Ascending aorta (tissue), 2 donors: ENCODE measurements at regions not wholly inside any gene's neighbourhood (a gene's known extent, or its start where the extent isn't known, plus 50 kb on each side); places are given as distances from the start of the nearest gene placed in this dataset.

Source experiments
- DNase-seq, 2 donors: peaks; one replicate each; pipeline ENCODE4 v3.0.0-alpha.2; 2019; ENCODE audit warnings: low spot score in 2 of 2
- H3K27ac ChIP-seq, 2 donors: fragments of 200-600 bp; sonication (generic); one replicate each; pipeline ENCODE4 v1.5.1; 2016 to 2017; ENCODE audit warnings: mild to moderate bottlenecking in 1 of 2
- H3K27me3 ChIP-seq: fragments of 200-600 bp; sonication (generic); one replicate; pipeline ENCODE4 v1.5.1; 2017
- H3K36me3 ChIP-seq, 2 donors: fragments of 200-600 bp; sonication (generic); one replicate each; pipeline ENCODE4 v1.5.1; 2016
- H3K4me1 ChIP-seq, 2 donors: fragments of 200-600 bp; sonication (generic); one replicate each; pipeline ENCODE4 v1.5.1; 2016 to 2017; ENCODE audit warnings: mild to moderate bottlenecking in 1 of 2
- H3K4me3 ChIP-seq, 2 donors: fragments of 200-600 bp; sonication (generic); one replicate each; pipeline ENCODE4 v1.5.1; 2016 to 2017; ENCODE audit warnings: mild to moderate bottlenecking in 1 of 2
- H3K9me3 ChIP-seq, 2 donors: fragments of 200-600 bp; sonication (generic); one replicate each; pipeline ENCODE4 v1.5.1; 2016
- CTCF ChIP-seq, 3 experiments: fragments of 200-600 bp in 2 of 3; fragments of 450-650 bp in 1 of 3; sonication (generic) in 2 of 3; IDR thresholded peaks; one replicate each; pipeline ENCODE4 v1.5.1; 2016 to 2019; ENCODE audit warnings: antibody characterized with exemption in 3 of 3, mild to moderate bottlenecking in 1 of 3, moderate library complexity in 1 of 3
- intact Hi-C: fragments of 100-400 bp; cut with DNase I; formaldehyde crosslinking; loops from one replicate; pipeline ENCODE4 v1.15.1; 2023

- Histone ChIP-seq H3K4me1 (no peaks in the 10 kb centered on the region), H3K36me3 (no peaks in the 10 kb centered on the region), H3K4me3 (no peak overlapping the region), H3K9me3 (peaks cover 7 to 10% of the 10 kb centered on the region in 2 donors), H3K27me3 (no peaks in the 10 kb centered on the region), H3K27ac (no peak overlapping the region)
- no peak for TF ChIP-seq CTCF (IDR thresholded peaks at IDR 0.05)
- no peak for DNase-seq
- intact Hi-C loops = no loop called here
Measured at GRCh38 chr5:86735370-86735769, 117.6 kb downstream of the COX7C start.

- H3K4me3 ChIP-seq = no peak overlapping the region
- no peaks in the 10 kb centered on the region for H3K36me3 ChIP-seq
- TF ChIP-seq CTCF (IDR thresholded peaks at IDR 0.05) = no peak
- H3K27me3 ChIP-seq = no peaks in the 10 kb centered on the region
- no peak for DNase-seq
- H3K27ac ChIP-seq = no peak overlapping the region
- intact Hi-C loops = no loop called here
- H3K4me1 ChIP-seq = no peaks in the 10 kb centered on the region
- peaks cover 7 to 10% of the 10 kb centered on the region in 2 donors for H3K9me3 ChIP-seq
Measured at GRCh38 chr5:86737579-86737978, 119.8 kb downstream of the COX7C start.

- no peaks in the 10 kb centered on the region for H3K27me3 ChIP-seq
- H3K4me1 ChIP-seq = no peaks in the 10 kb centered on the region
- DNase-seq = no peak
- H3K36me3 ChIP-seq = no peaks in the 10 kb centered on the region
- H3K9me3 ChIP-seq = no peaks in the 10 kb centered on the region
- H3K27ac ChIP-seq = no peak overlapping the region
- intact Hi-C loops = no loop called here
- no peak overlapping the region for H3K4me3 ChIP-seq
- no peak for TF ChIP-seq CTCF (IDR thresholded peaks at IDR 0.05)
Measured at GRCh38 chr5:86748538-86749105, 130.9 kb downstream of the COX7C start.

GRCh38 chr5:86749841-86750240 is 132.1 kb downstream of the COX7C start:
- H3K27me3 ChIP-seq = no peaks in the 10 kb centered on the region
- no peaks in the 10 kb centered on the region for H3K9me3 ChIP-seq
- no peaks in the 10 kb centered on the region for H3K4me1 ChIP-seq
- no peak overlapping the region for H3K4me3 ChIP-seq
- DNase-seq = no peak
- H3K36me3 ChIP-seq = no peaks in the 10 kb centered on the region
- intact Hi-C loops = no loop called here
- TF ChIP-seq CTCF (IDR thresholded peaks at IDR 0.05) = no peak
- H3K27ac ChIP-seq = no peak overlapping the region

GRCh38 chr5:86756839-86757238 is 139.1 kb downstream of the COX7C start:
- no peak overlapping the region for H3K27ac ChIP-seq
- intact Hi-C loops = no loop called here

More at GRCh38 chr5:86756839-86757238, 139.1 kb downstream of the COX7C start:
- no peaks in the 10 kb centered on the region for H3K27me3 ChIP-seq
- H3K4me1 ChIP-seq = no peaks in the 10 kb centered on the region
- no peak for DNase-seq
- no peak for TF ChIP-seq CTCF (IDR thresholded peaks at IDR 0.05)
- H3K4me3 ChIP-seq = no peak overlapping the region
- H3K36me3 ChIP-seq = no peaks in the 10 kb centered on the region
- no peaks in the 10 kb centered on the region for H3K9me3 ChIP-seq
